ENCODE measurements at regions not wholly inside any gene's neighbourhood (a gene's known extent, or its start where the extent isn't known, plus 50 kb on each side); places are given as distances from the start of the nearest gene placed in this dataset.
A peak's percentile ranks its signal among the peaks of the same experiment; 100 is the strongest.

GRCh38 chr14:87615822-87616679, 376.9 kb downstream of the GALC start:
- H3K79me2 ChIP-seq (ENCODE audit: control insufficient read depth, insufficient read depth, low read length) = no peaks in the 10 kb centered on the region
- no peaks in the 10 kb centered on the region for H3K36me3 ChIP-seq (ENCODE audit: control insufficient read depth in 2 of 2, insufficient read depth in 2 of 2, low read length in 1 of 2)
- no peak overlapping the region for H3K4me3 ChIP-seq
- no peaks in the 10 kb centered on the region for H4K20me1 ChIP-seq (ENCODE audit: control insufficient read depth, insufficient read depth)
- FAIRE-seq = no peak
- POLR2A ChIA-PET = no interaction called here
- CTCF ChIA-PET = interaction anchor here (0.5 to 2.1 kb wide), 25 partner anchors 9 to 1163 kb away, joined by 3 to 9 read pairs (median 3); no protein-coding TSS in a partner anchor
- DNase-seq (ENCODE audit: low read depth, low spot score) = no peak
- TF ChIP-seq HCFC1 (IDR thresholded peaks at IDR 0.05; ENCODE audit: low read length) = no peak
- no peak for TF ChIP-seq ZBTB33 (IDR thresholded peaks at IDR 0.05)
- peak; percentile 58; the same call in 1 of the 2 replicates for TF ChIP-seq SMC3 (IDR thresholded peaks at IDR 0.05; ENCODE audit: borderline replicate concordance, low read length)
- TF ChIP-seq MEF2B (IDR thresholded peaks at IDR 0.05; ENCODE audit: partially characterized antibody, poor library complexity, severe bottlenecking) = no peak
- TF ChIP-seq ATF7 (IDR thresholded peaks at IDR 0.05; ENCODE audit: low read depth) = no peak
- TF ChIP-seq BCL3 (IDR thresholded peaks at IDR 0.05; ENCODE audit: borderline replicate concordance, insufficient read depth, low read depth, low read length, poor library complexity, severe bottlenecking) = no peak
- TF ChIP-seq TCF7 (IDR thresholded peaks at IDR 0.05; ENCODE audit: borderline replicate concordance) = no peak
- peak; percentile 72 for TF ChIP-seq RAD21 (IDR thresholded peaks at IDR 0.05; ENCODE audit: insufficient read depth, low read depth, low read length)
- peak; percentile 69 to 75 (median 73); a peak in 5 of 6 replicates for TF ChIP-seq CTCF (IDR thresholded peaks at IDR 0.05 in 2 of 3, conservative IDR thresholded peaks at IDR 0.05 in 1 of 3; ENCODE audit: control insufficient read depth in 2 of 3, extremely low read depth in 1 of 3, insufficient read depth in 1 of 3, low read depth in 3 of 3, low read length in 3 of 3)
- BruUV-seq (replicated peaks) = no TSS peak
- 15% methylated on average over 12 of the region's 12 CpGs for WGBS (ENCODE audit: insufficient coverage, insufficient replicate concordance, low lambda C conversion rate, missing lambda C conversion rate)
- H3K4me2 ChIP-seq (ENCODE audit: control insufficient read depth, insufficient read depth) = no peak overlapping the region
- intact Hi-C loops (cut with micrococcal nuclease; ENCODE audit: unreplicated experiment) (loop anchor here (10.0 kb wide), 2 partner anchors 501 to 711 kb away; no protein-coding TSS in a partner anchor), in situ Hi-C loops (cut with MboI) (no loop called here)
- peak; percentile 89 for ATAC-seq
- H3K9ac ChIP-seq (ENCODE audit: control insufficient read depth, insufficient read depth, low read length) = no peak overlapping the region
- SMC1A ChIA-PET (ENCODE audit: uncharacterized antibody, unreplicated experiment) = interaction anchor here (0.8 to 1.8 kb wide), 6 partner anchors 27 to 1154 kb away, joined by 3 to 6 read pairs (median 4); no protein-coding TSS in a partner anchor
- H3K4me1 ChIP-seq (ENCODE audit: control insufficient read depth, insufficient read depth, low read length) = no peaks in the 10 kb centered on the region
- no peaks in the 10 kb centered on the region for H3K27me3 ChIP-seq (replicated peaks in 1 of 2; ENCODE audit: control insufficient read depth in 2 of 2, insufficient read depth in 2 of 2, low read length in 1 of 2)
- RAD21 ChIA-PET (ENCODE audit: unreplicated experiment) = interaction anchor here (1.6 kb wide), 1 partner anchor 218 kb away, joined by 3 read pairs; no protein-coding TSS in a partner anchor
- H3K9me3 ChIP-seq (replicated peaks; ENCODE audit: control insufficient read depth, insufficient read depth, low read length) = peaks cover under 1% of the 10 kb centered on the region; the same call in 1 of the 3 replicates
- no peak overlapping the region for H3K27ac ChIP-seq (ENCODE audit: control insufficient read depth, insufficient read depth)
- H2AFZ ChIP-seq (ENCODE audit: control insufficient read depth, low read depth, low read length) = no peak overlapping the region
